DOHH2 (cell line): ENCODE measurements at regions not wholly inside any gene's neighbourhood (a gene's known extent, or its start where the extent isn't known, plus 50 kb on each side); places are given as distances from the start of the nearest gene placed in this dataset.

Experiments used
- H3F3A ChIP-seq: fragments of 200-600 bp; sonication (generic), shearing (Covaris generic); 2 replicates; pipeline ENCODE4 v1.6.0; 2016; ENCODE audit warnings: antibody characterized with exemption, mild to moderate bottlenecking; ENCODE audit not compliant: control insufficient read depth, insufficient read depth
- H3K27ac ChIP-seq: fragments of 200-600 bp; sonication (generic); 2 replicates; pipeline ENCODE4 v1.5.1; 2014; ENCODE audit warnings: low read depth, mild to moderate bottlenecking, low read length, moderate library complexity
- H3K27me3 ChIP-seq: fragments of 200-600 bp; sonication (generic); 2 replicates; pipeline ENCODE4 v1.6.1; 2014; ENCODE audit warnings: mild to moderate bottlenecking, low read length, mixed read lengths; ENCODE audit not compliant: control insufficient read depth
- H3K36me3 ChIP-seq: fragments of 200-600 bp; sonication (generic); 2 replicates; pipeline ENCODE4 v1.6.1; 2014; ENCODE audit warnings: mild to moderate bottlenecking, low read length, moderate library complexity, mixed read lengths; ENCODE audit not compliant: control insufficient read depth
- H3K4me1 ChIP-seq: fragments of 200-600 bp; sonication (generic); 2 replicates; pipeline ENCODE4 v1.6.1; 2014; ENCODE audit warnings: mild to moderate bottlenecking, low read length, mixed read lengths; ENCODE audit not compliant: control insufficient read depth
- H3K4me2 ChIP-seq: fragments of 200-600 bp; sonication (generic); 2 replicates; pipeline ENCODE4 v1.6.0; 2014; ENCODE audit warnings: mild to moderate bottlenecking, low read length, moderate library complexity
- H3K4me3 ChIP-seq: fragments of 200-600 bp; sonication (generic); 2 replicates; pipeline ENCODE4 v1.5.1; 2014; ENCODE audit warnings: mild to moderate bottlenecking, low read length, mixed read lengths
- H3K79me2 ChIP-seq: fragments of 200-600 bp; sonication (generic); 2 replicates; pipeline ENCODE4 v1.6.1; 2014; ENCODE audit warnings: mild to moderate bottlenecking, low read length, mixed read lengths; ENCODE audit not compliant: control insufficient read depth
- H3K9me2 ChIP-seq: fragments of 200-600 bp; sonication (generic); replicated peaks from 2 replicates; pipeline ENCODE4 v1.6.1; 2014; ENCODE audit warnings: mild to moderate bottlenecking, low read length, mixed read lengths; ENCODE audit not compliant: control insufficient read depth
- H3K9me3 ChIP-seq: fragments of 200-600 bp; sonication (generic); 2 replicates; pipeline ENCODE4 v1.6.1; 2014; ENCODE audit warnings: antibody characterized with exemption, low read length, mixed read lengths; ENCODE audit not compliant: control insufficient read depth, insufficient read depth
- H4K20me1 ChIP-seq: fragments of 200-600 bp; sonication (generic); 2 replicates; pipeline ENCODE4 v1.6.0; 2014; ENCODE audit warnings: low read depth, mild to moderate bottlenecking, antibody characterized with exemption, low read length, moderate library complexity; ENCODE audit not compliant: control insufficient read depth, insufficient read depth
- EZH2phosphoT487 ChIP-seq: fragments of 200-600 bp; sonication (generic); IDR thresholded peaks from 2 replicates; pipeline ENCODE4 v1.6.1; 2017; ENCODE audit warnings: borderline replicate concordance, mild to moderate bottlenecking, antibody characterized with exemption, low read length, moderate library complexity, mixed read lengths
- TF ChIP-seq, protein P1 (sequence below): fragments of 200-600 bp; sonication (generic); IDR thresholded peaks from one replicate; pipeline ENCODE4 v1.5.1; 2014; ENCODE audit warnings: antibody characterized with exemption, mild to moderate bottlenecking, low read depth, low read length; ENCODE audit not compliant: poor library complexity, severe bottlenecking

DNA sequence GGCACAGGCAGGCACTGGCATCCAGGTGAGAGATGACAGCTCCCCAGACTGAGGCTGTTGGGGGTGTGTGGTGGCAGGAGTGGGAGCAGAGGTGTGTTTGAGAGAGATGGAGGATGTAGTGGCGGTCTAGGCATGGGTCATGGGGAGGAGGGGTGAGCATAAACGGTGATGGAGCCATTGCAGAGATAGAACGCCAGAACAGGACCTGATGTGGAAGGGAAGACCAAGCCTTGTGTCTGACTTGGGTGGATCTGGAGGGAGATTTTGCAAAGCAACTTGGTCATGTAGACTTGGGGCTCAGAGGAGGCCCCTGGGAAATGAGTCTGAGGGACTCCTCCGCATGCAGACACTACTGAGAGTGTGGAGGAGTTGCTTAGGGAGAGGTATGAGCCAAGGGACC lies 50.0 kb upstream of the CLDN5 start:
- H4K20me1 ChIP-seq, result no peaks in the 10 kb centered on the region
- no peaks in the 10 kb centered on the region for H3K36me3 ChIP-seq
- H3F3A ChIP-seq, result no peaks in the 10 kb centered on the region
- H3K27me3 ChIP-seq, result peaks cover 11% of the 10 kb centered on the region; the same call in 1 of the 2 replicates
- H3K9me2 ChIP-seq, result no peaks in the 10 kb centered on the region
- no peak overlapping the region for H3K4me3 ChIP-seq
- H3K27ac ChIP-seq, result no peak overlapping the region
- no peaks in the 10 kb centered on the region for H3K79me2 ChIP-seq
- H3K9me3 ChIP-seq, result no peaks in the 10 kb centered on the region
- TF ChIP-seq, protein P1, sequence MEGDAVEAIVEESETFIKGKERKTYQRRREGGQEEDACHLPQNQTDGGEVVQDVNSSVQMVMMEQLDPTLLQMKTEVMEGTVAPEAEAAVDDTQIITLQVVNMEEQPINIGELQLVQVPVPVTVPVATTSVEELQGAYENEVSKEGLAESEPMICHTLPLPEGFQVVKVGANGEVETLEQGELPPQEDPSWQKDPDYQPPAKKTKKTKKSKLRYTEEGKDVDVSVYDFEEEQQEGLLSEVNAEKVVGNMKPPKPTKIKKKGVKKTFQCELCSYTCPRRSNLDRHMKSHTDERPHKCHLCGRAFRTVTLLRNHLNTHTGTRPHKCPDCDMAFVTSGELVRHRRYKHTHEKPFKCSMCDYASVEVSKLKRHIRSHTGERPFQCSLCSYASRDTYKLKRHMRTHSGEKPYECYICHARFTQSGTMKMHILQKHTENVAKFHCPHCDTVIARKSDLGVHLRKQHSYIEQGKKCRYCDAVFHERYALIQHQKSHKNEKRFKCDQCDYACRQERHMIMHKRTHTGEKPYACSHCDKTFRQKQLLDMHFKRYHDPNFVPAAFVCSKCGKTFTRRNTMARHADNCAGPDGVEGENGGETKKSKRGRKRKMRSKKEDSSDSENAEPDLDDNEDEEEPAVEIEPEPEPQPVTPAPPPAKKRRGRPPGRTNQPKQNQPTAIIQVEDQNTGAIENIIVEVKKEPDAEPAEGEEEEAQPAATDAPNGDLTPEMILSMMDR, result no peak
- no peak for TF ChIP-seq EZH2phosphoT487
- peaks cover 4% of the 10 kb centered on the region for H3K4me1 ChIP-seq
- no peak overlapping the region for H3K4me2 ChIP-seq

DNA sequence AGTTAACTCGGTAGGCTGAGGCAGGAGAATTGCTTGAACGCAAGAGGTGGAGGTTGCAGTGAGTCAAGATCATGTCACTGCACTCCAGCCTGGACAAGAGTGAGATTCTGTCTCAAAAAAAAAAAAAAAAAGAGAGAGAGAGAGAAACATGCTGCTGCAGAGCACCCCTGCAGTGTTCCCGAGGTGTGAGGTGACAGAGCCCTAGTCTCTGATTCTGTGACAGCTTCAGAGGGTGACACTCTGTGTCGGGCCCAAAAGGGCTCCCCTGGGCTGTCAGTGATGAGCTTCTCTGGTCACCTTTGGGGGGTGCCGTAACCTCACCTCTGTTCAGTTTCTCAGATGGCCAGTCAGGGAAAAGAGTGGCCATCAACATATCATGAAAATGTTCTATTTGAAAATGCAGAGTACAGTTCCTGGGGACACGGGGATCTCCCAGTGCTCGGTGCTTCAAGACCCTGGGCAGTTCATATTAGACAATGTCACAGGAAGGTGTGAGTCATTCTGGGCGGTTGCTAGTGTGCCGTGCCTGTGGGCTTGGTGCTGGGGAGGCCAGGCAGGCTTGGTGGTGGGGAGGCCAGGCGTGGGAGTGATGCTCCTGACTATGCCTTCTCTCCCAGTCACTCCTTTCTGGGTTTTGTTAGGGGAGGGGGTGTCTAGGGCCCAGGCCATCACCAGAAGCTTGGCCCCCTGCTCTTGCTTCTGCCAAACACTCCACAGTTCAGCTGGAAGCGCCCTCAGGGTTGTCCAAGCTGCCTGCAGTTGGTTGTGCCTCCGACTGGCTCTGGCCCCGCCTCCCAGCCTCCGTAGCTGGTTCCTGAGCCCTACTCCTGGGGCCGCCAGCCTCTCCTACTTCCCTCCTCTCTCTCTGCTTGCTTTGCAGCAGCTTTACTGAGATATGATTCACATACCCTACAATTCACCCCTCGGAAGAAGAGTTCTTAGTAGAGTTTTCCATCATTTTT lies 52.5 kb upstream of the CLDN5 start:
- Histone ChIP-seq H3K4me3 (no peak overlapping the region), H3K9me2 (no peaks in the 10 kb centered on the region), H3K27me3 (peaks cover 8% of the 10 kb centered on the region; the same call in 1 of the 2 replicates), H3K27ac (no peak overlapping the region), H3K36me3 (no peaks in the 10 kb centered on the region), H3F3A (no peaks in the 10 kb centered on the region), H3K9me3 (no peaks in the 10 kb centered on the region), H3K4me2 (no peak overlapping the region), H3K79me2 (no peaks in the 10 kb centered on the region), H3K4me1 (peaks cover 15% of the 10 kb centered on the region), H4K20me1 (no peaks in the 10 kb centered on the region)
- TF ChIP-seq, protein P1, result no peak
- TF ChIP-seq EZH2phosphoT487, result no peak

DNA sequence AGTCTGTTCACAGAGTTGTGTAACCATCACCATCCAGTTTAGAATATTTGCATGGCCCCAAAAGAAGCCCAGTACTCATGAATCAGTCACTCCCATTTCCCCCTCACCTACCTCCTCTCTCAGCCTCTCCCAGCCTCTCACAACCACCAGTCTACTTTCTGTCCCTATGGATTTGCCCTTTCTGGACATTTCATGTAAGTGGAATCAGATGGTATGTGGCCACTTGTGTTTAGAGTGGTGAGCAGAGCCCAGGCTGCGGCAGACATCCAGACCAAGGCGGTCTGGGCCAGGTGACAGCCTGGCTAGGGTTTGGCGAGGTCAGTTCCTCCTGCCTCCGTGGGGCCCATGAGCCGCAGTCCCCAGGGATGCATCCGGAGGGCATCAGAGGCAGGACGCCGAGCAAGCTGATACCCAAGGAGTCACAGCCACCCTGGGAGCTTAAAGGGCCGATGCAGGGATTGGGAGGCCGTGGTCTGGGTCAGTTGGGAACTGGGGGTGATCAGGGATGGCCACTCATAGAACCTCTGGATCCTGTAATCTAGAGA lies 53.3 kb upstream of the CLDN5 start:
- Histone ChIP-seq H3K4me1 (peaks cover 15% of the 10 kb centered on the region), H3K27me3 (peaks cover 5% of the 10 kb centered on the region; the same call in 1 of the 2 replicates), H3K9me2 (no peaks in the 10 kb centered on the region), H3K9me3 (no peaks in the 10 kb centered on the region), H3K4me2 (no peak overlapping the region), H3K36me3 (no peaks in the 10 kb centered on the region), H3K4me3 (no peak overlapping the region), H3K79me2 (no peaks in the 10 kb centered on the region), H3K27ac (no peak overlapping the region), H3F3A (no peaks in the 10 kb centered on the region), H4K20me1 (no peaks in the 10 kb centered on the region)
- TF ChIP-seq EZH2phosphoT487, result no peak
